Cardiac septum (tissue), 1 donor: ENCODE measurements at regions not wholly inside any gene's neighbourhood (a gene's known extent, or its start where the extent isn't known, plus 50 kb on each side); places are given as distances from the start of the nearest gene placed in this dataset.
"Not testable (repeated sequence)": the region's sequence is repeated elsewhere in the genome, so short reads cannot be mapped to it uniquely, and the experiment has no call there.

Source experiments
- DNase-seq: peaks from one replicate; pipeline ENCODE4 v3.0.0-alpha.2; 2020; ENCODE audit warnings: low spot score
- intact Hi-C: fragments of 100-400 bp; cut with DNase I; formaldehyde crosslinking; loops from one replicate; pipeline ENCODE4 v1.14.0; 2022
- donor health status: DM: no; HTN: no; CAD: no.

GRCh38 chr5:87511778-87512177, 99.0 kb upstream of the CCNH start:
- intact Hi-C loops, DNase-seq: not testable (repeated sequence)

- intact Hi-C loops: no loop called here
- no peak for DNase-seq
These were observed 90.3 kb upstream of the CCNH start for GRCh38 chr5:87503004-87503403.

DNA sequence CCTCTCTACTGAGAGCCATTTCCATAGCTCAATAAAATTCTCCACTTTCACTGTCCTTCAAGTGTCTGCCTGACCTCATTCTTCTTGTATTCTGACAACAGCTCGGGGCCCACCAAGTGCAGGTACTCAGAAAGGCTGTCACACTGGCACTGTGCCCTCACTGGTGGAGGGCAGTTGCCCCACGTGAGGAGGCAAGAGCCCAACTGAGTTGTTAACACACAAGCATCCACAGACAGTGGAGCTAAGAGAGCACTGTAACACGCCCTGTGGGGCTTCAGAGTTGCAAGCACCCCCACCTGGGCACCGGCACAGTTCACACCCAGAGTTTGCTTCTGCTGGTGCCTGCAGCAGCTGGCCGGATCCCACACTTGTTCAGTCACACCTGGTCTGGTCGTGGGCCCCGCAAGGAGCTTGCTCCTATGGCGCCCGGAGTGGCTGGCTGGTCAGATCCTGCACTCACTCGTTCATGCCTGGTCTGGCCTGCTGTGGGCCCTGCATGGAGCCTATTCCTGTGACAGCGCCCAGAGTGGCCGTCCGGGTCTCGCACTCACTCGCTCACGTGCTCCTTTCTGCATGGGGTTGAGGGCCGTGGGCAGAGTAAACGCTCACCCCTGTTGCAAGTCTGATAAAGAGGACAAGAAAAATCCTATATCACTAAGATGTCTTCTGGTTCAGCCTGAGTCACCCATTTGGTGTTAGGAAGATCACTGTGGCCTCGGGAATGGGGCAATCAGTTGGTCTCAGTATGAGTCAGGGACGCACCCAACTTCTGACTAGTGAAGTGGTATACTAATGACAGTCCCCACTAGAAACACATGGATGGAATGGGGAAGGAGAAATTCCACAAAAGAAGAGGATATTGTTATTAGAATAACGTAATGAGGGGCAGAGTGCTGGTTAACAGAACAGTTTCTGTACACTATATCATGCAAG, 87.0 kb upstream of the CCNH start:
- DNase-seq: no peak
- intact Hi-C loops: no loop called here
